ENCODE measurements at regions not wholly inside any gene's neighbourhood (a gene's known extent, or its start where the extent isn't known, plus 50 kb on each side); places are given as distances from the start of the nearest gene placed in this dataset.

GRCh38 chr9:95689669-95690068 lies 172.9 kb upstream of the PTCH1 start:
- FAIRE-seq = no peak
- H3K36me3 ChIP-seq (replicated peaks in 1 of 2; ENCODE audit: control insufficient read depth in 1 of 2, insufficient read depth in 2 of 2, low read length in 2 of 2) = no peaks in the 10 kb centered on the region

More at GRCh38 chr9:95689669-95690068, 172.9 kb upstream of the PTCH1 start:
- H3K4me2 ChIP-seq (ENCODE audit: low read depth, low read length) = no peak overlapping the region
- peaks cover 2 to 11% of the 10 kb centered on the region in 2 experiments; a peak in 3 of 5 replicates for H3K27me3 ChIP-seq (ENCODE audit: control insufficient read depth in 1 of 2, insufficient read depth in 2 of 2, low read length in 2 of 2)
- ChIA-PET POLR2A (no interaction called here), CTCF (ENCODE audit: low intra/inter-chr PET ratio, low total read pairs) (no interaction called here)
- H3K9me3 ChIP-seq (ENCODE audit: low read length) = no peaks in the 10 kb centered on the region
- H3K4me1 ChIP-seq (ENCODE audit: insufficient read depth, low read length) = no peaks in the 10 kb centered on the region
- no CpG with 5 or more reads among the region's 2 CpGs for WGBS (ENCODE audit: low lambda C conversion rate)
- no peak overlapping the region for H3K4me3 ChIP-seq (replicated peaks in 1 of 3; ENCODE audit: insufficient read depth in 1 of 3, low read depth in 2 of 3, low read length in 3 of 3)
- BruUV-seq (replicated peaks) = no TSS peak
- no peak overlapping the region for H2AFZ ChIP-seq (ENCODE audit: low read length)
- TF ChIP-seq NR3C1 (CRISPR knock-in tag; IDR thresholded peaks at IDR 0.05) (no peak), SCMH1 (CRISPR knock-in tag; IDR thresholded peaks at IDR 0.05; ENCODE audit: borderline replicate concordance) (no peak), ZFP36L1 (CRISPR knock-in tag; IDR thresholded peaks at IDR 0.05) (no peak), PBX3 (CRISPR knock-in tag; IDR thresholded peaks at IDR 0.05; ENCODE audit: borderline replicate concordance) (no peak), ZNF446 (CRISPR knock-in tag; IDR thresholded peaks at IDR 0.05) (no peak), TMF1 (CRISPR knock-in tag; IDR thresholded peaks at IDR 0.05; ENCODE audit: low read depth) (no peak), KLF15 (CRISPR knock-in tag; IDR thresholded peaks at IDR 0.05; ENCODE audit: borderline replicate concordance) (no peak), GTF2F1 (IDR thresholded peaks at IDR 0.05; ENCODE audit: low read length) (no peak), RBM22 (optimal IDR thresholded peaks at IDR 0.05; ENCODE audit: low read length) (no peak), EP300 (IDR thresholded peaks at IDR 0.05; ENCODE audit: low read depth in 2 of 2, low read length in 2 of 2) (no peak), EP300 (CRISPR knock-in tag; IDR thresholded peaks at IDR 0.05; ENCODE audit: borderline replicate concordance) (no peak), ZNF431 (CRISPR knock-in tag; IDR thresholded peaks at IDR 0.05; ENCODE audit: borderline replicate concordance, low read depth) (no peak), PITX1 (CRISPR knock-in tag; IDR thresholded peaks at IDR 0.05) (no peak), NFE2 (CRISPR knock-in tag; IDR thresholded peaks at IDR 0.05) (no peak), TEF (CRISPR knock-in tag; IDR thresholded peaks at IDR 0.05) (no peak), ZNF572 (CRISPR knock-in tag; IDR thresholded peaks at IDR 0.05) (no peak), PRDM4 (CRISPR knock-in tag; IDR thresholded peaks at IDR 0.05; ENCODE audit: borderline replicate concordance) (no peak), ZNF124 (CRISPR knock-in tag; IDR thresholded peaks at IDR 0.05) (no peak), SRY (CRISPR knock-in tag; IDR thresholded peaks at IDR 0.05) (no peak), ZNF839 (CRISPR knock-in tag; IDR thresholded peaks at IDR 0.05; ENCODE audit: borderline replicate concordance) (no peak), THRA (CRISPR knock-in tag; IDR thresholded peaks at IDR 0.05; ENCODE audit: borderline replicate concordance) (no peak)
- intact Hi-C loops (cut with micrococcal nuclease; ENCODE audit: unreplicated experiment) = no loop called here
- no peaks in the 10 kb centered on the region for H3K79me2 ChIP-seq (ENCODE audit: insufficient read depth, low read length)
- DNase-seq (ENCODE audit: low spot score) = no peak
- H3K9ac ChIP-seq (ENCODE audit: insufficient read depth, low read depth, low read length) = no peak overlapping the region
- in situ Hi-C loops (cut with HindIII; ENCODE audit: extremely low pct_ligation_motif_present, low pct_unique_long_range_greater_than_20kb) = no loop called here
- no peak overlapping the region for H3K27ac ChIP-seq (ENCODE audit: extremely low read length, insufficient read depth, low read length)
- ATAC-seq = no peak
- no peaks in the 10 kb centered on the region for H4K20me1 ChIP-seq (ENCODE audit: insufficient read depth, low read length)

Data from HepG2 (cell line).